Stimulated activated CD8-positive, alpha-beta memory T cell treated with anti-CD3 and anti-CD28 coated beads, Interleukin-12 subunit alpha, Interleukin-12 subunit beta, amount 100 ng/mL, for 1 hour (primary cell): ENCODE measurements at regions not wholly inside any gene's neighbourhood (a gene's known extent, or its start where the extent isn't known, plus 50 kb on each side); places are given as distances from the start of the nearest gene placed in this dataset.
"Not testable (repeated sequence)": the region's sequence is repeated elsewhere in the genome, so short reads cannot be mapped to it uniquely, and the experiment has no call there.

ENCODE experiments used
- DNase-seq: peaks from one replicate; pipeline ENCODE4 v3.0.0-alpha.2; 2020; ENCODE audit warnings: low read depth

- no peak for DNase-seq
Observed at GRCh38 chr1:10912441-10912840, 100.0 kb upstream of the TARDBP start.

- no peak for DNase-seq
Observed at GRCh38 chr1:10914056-10914455, 98.4 kb upstream of the TARDBP start.

GRCh38 chr1:10915594-10915993 is 96.9 kb upstream of the TARDBP start:
- no peak for DNase-seq

- no peak for DNase-seq
Observed at GRCh38 chr1:10916311-10916710, 96.1 kb upstream of the TARDBP start.

GRCh38 chr1:10916991-10917390 is 95.5 kb upstream of the TARDBP start:
- no peak for DNase-seq

- no peak for DNase-seq
Observed at GRCh38 chr1:10917513-10918454, 94.7 kb upstream of the TARDBP start.

- no peak for DNase-seq
Observed at GRCh38 chr1:10918531-10918930, 93.9 kb upstream of the TARDBP start.

GRCh38 chr1:10920063-10920626 is 92.3 kb upstream of the TARDBP start:
- no peak for DNase-seq

- DNase-seq: not testable (repeated sequence)
Observed at GRCh38 chr1:10922315-10923060, 90.0 kb upstream of the TARDBP start.

- DNase-seq: no peak
Observed at GRCh38 chr1:10924030-10924429, 88.4 kb upstream of the TARDBP start.

GRCh38 chr1:10928654-10929053 is 83.8 kb upstream of the TARDBP start:
- DNase-seq: no peak

- DNase-seq: no peak
Observed at GRCh38 chr1:10932088-10932487, 80.4 kb upstream of the TARDBP start.

GRCh38 chr1:10934150-10934818 is 78.2 kb upstream of the TARDBP start:
- no peak for DNase-seq

GRCh38 chr1:10935246-10935645 is 77.2 kb upstream of the TARDBP start:
- DNase-seq: no peak

- no peak for DNase-seq
Observed at GRCh38 chr1:10935724-10936123, 76.7 kb upstream of the TARDBP start.

- no peak for DNase-seq
Observed at GRCh38 chr1:10936998-10937901, 75.2 kb upstream of the TARDBP start.

GRCh38 chr1:10938741-10939417 is 73.6 kb upstream of the TARDBP start:
- DNase-seq: no peak

GRCh38 chr1:10939654-10940450 is 72.6 kb upstream of the TARDBP start:
- no peak for DNase-seq

GRCh38 chr1:10940451-10940804 is 72.0 kb upstream of the TARDBP start:
- no peak for DNase-seq

GRCh38 chr1:10940838-10941237 is 71.6 kb upstream of the TARDBP start:
- no peak for DNase-seq
